DND-41 (cell line): ENCODE measurements at regions not wholly inside any gene's neighbourhood (a gene's known extent, or its start where the extent isn't known, plus 50 kb on each side); places are given as distances from the start of the nearest gene placed in this dataset.

ENCODE experiments used
- ATAC-seq: fragments of 200-7000 bp; cut with Tn5 transposase; 3 replicates; pipeline ENCODE4 v1.9.1; 2021; ENCODE audit warnings: low read depth; ENCODE audit not compliant: insufficient read depth
- DNase-seq: peaks from one replicate; pipeline ENCODE4 v3.0.0-alpha.2; 2020
- H2AFZ ChIP-seq: 2 replicates; pipeline ENCODE4 v1.6.0; 2012; ENCODE audit warnings: low read depth, low read length
- H3K27ac ChIP-seq: 2 replicates; pipeline ENCODE4 v1.5.1; 2012; ENCODE audit warnings: low read length, inconsistent platforms
- H3K27me3 ChIP-seq: fragments of 200-600 bp; sonication (generic); 2 replicates; pipeline ENCODE4 v1.6.0; 2012; ENCODE audit warnings: low read length, mild to moderate bottlenecking, inconsistent platforms; ENCODE audit not compliant: insufficient read depth, poor library complexity
- H3K36me3 ChIP-seq: 2 replicates; pipeline ENCODE4 v1.5.1; 2012; ENCODE audit warnings: low read length, inconsistent platforms; ENCODE audit not compliant: insufficient read depth
- H3K4me1 ChIP-seq: 2 replicates; pipeline ENCODE4 v1.5.1; 2012; ENCODE audit warnings: mild to moderate bottlenecking, low read length; ENCODE audit not compliant: insufficient read depth
- H3K4me2 ChIP-seq: 2 replicates; pipeline ENCODE4 v1.6.0; 2012; ENCODE audit warnings: mild to moderate bottlenecking, moderate library complexity, low read length, inconsistent platforms; ENCODE audit not compliant: insufficient read depth
- H3K4me3 ChIP-seq, 2 experiments: fragments of 200-600 bp in 1 of 2; shearing (Covaris generic) in 1 of 2; 2 replicates each; pipeline ENCODE4 v1.5.1; 2012 to 2016; ENCODE audit warnings: inconsistent platforms in 2 of 2, low read length in 2 of 2, mild to moderate bottlenecking in 2 of 2, low read depth in 1 of 2, moderate library complexity in 1 of 2
- H3K79me2 ChIP-seq: 2 replicates; pipeline ENCODE4 v1.6.0; 2012; ENCODE audit warnings: low read length, inconsistent platforms; ENCODE audit not compliant: insufficient read depth
- H3K9ac ChIP-seq: 2 replicates; pipeline ENCODE4 v1.6.0; 2012; ENCODE audit warnings: low read depth, mild to moderate bottlenecking, inconsistent platforms, low read length, moderate library complexity
- H3K9me3 ChIP-seq: 2 replicates; pipeline ENCODE4 v1.5.1; 2012; ENCODE audit warnings: low read length, moderate library complexity, mild to moderate bottlenecking, inconsistent platforms; ENCODE audit not compliant: insufficient read depth, severe bottlenecking
- H4K20me1 ChIP-seq: 2 replicates; pipeline ENCODE4 v1.6.0; 2012; ENCODE audit warnings: low read length; ENCODE audit not compliant: insufficient read depth
- EZH2 ChIP-seq: IDR thresholded peaks from 3 replicates; pipeline ENCODE4 v1.6.1; 2012; ENCODE audit warnings: borderline replicate concordance, low read depth, mild to moderate bottlenecking, moderate library complexity, low read length, inconsistent platforms; ENCODE audit not compliant: severe bottlenecking
- TF ChIP-seq, protein P1 (sequence below): IDR thresholded peaks from 2 replicates; pipeline ENCODE4 v1.5.1; 2012; ENCODE audit warnings: borderline replicate concordance, low read length, moderate library complexity, mild to moderate bottlenecking; ENCODE audit not compliant: poor library complexity, severe bottlenecking; ENCODE audit errors: extremely low read depth

DNA sequence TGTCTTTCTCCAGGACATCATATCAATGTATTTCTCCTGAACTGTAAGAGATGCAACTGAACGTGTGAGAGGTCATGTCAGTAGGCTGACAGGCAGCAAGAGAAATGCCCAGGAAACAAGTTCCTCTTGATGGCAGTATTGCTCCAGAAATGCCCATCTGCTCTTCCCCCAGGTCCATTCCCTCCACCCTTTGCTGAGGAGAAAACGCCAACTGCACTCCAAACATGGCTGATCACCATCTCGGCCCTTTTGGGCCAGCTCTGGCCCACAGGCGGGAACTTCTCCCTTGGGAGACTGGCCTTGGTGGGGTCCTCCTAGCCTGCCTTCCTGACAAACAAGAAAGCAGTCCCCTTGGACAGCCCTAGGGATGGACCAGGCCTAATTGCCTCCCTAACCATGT lies 276.5 kb upstream of the AGTR2 start:
- no peaks in the 10 kb centered on the region for H3K27me3 ChIP-seq

DNA sequence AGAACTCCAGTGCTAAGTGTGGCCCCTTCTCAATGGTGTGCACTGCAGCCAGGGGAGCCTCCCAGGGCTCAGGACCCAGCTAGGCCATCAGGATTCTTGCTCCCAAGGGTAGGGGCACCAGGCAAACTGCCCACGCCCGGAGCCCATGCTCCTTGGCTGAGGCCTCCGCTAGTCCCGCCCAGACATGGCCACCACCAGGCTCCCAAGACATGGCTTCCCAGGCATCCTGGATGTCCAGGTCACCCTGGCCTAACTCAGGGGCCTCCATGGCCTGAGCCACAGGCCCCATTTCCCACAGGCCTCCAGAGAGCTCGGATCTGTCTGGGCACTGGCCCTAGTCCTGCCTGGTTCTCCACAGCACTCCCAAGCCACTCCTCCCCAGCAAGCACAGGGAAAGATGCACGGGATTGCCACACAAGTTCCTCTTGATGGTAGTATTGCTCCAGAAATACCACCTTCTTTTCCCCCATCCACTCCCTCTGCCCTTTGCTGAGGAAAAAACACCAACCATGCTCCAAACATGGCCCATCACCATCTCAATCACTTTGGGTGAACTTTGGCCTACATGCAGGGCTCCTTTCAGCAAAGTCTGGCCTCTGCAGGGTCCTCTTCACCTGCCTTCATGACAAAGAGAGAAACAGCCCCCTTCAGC lies 274.7 kb upstream of the AGTR2 start:
- TF ChIP-seq, protein P1, sequence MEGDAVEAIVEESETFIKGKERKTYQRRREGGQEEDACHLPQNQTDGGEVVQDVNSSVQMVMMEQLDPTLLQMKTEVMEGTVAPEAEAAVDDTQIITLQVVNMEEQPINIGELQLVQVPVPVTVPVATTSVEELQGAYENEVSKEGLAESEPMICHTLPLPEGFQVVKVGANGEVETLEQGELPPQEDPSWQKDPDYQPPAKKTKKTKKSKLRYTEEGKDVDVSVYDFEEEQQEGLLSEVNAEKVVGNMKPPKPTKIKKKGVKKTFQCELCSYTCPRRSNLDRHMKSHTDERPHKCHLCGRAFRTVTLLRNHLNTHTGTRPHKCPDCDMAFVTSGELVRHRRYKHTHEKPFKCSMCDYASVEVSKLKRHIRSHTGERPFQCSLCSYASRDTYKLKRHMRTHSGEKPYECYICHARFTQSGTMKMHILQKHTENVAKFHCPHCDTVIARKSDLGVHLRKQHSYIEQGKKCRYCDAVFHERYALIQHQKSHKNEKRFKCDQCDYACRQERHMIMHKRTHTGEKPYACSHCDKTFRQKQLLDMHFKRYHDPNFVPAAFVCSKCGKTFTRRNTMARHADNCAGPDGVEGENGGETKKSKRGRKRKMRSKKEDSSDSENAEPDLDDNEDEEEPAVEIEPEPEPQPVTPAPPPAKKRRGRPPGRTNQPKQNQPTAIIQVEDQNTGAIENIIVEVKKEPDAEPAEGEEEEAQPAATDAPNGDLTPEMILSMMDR: no peak
- TF ChIP-seq EZH2: no peak
- Histone ChIP-seq H3K36me3 (no peaks in the 10 kb centered on the region), H3K27me3 (no peaks in the 10 kb centered on the region), H4K20me1 (no peaks in the 10 kb centered on the region), H3K4me3 (no peak overlapping the region), H3K27ac (no peak overlapping the region), H3K9me3 (peaks cover 2% of the 10 kb centered on the region), H3K4me1 (no peaks in the 10 kb centered on the region), H3K79me2 (no peaks in the 10 kb centered on the region), H3K4me2 (no peak overlapping the region), H2AFZ (no peak overlapping the region), H3K9ac (no peak overlapping the region)
- no peak for ATAC-seq
- DNase-seq: no peak

More for the DNA sequence above, 276.5 kb upstream of the AGTR2 start:
- Histone ChIP-seq H2AFZ (no peak overlapping the region), H4K20me1 (no peaks in the 10 kb centered on the region), H3K4me1 (no peaks in the 10 kb centered on the region), H3K36me3 (no peaks in the 10 kb centered on the region), H3K79me2 (no peaks in the 10 kb centered on the region), H3K9ac (no peak overlapping the region), H3K27ac (no peak overlapping the region), H3K4me3 (no peak overlapping the region), H3K4me2 (no peak overlapping the region), H3K9me3 (peaks cover 6% of the 10 kb centered on the region)
- no peak for ATAC-seq
- DNase-seq: no peak
- no peak for TF ChIP-seq EZH2
- TF ChIP-seq, protein P1: no peak

DNA sequence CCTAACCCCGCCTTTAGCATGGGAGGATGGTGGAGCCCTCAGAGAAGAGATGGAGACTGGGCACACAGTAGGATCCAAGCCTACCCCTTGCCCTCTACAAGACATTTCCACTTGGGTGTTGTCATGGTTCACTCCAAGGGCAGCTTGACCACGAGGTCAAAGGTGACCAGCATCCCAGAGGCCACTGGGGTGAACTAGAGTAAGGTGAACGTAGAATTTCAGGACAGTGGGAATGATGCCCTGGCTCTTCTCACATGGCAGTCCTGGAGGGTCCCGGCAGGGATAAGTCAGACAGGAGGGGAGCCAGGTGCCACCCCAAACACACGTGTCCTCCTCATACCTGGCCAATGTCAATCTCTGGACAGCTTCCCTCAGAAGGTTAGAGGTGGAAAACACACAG lies 274.2 kb upstream of the AGTR2 start:
- Histone ChIP-seq H3K27me3 (no peaks in the 10 kb centered on the region), H3K4me3 (no peak overlapping the region), H3K4me1 (no peaks in the 10 kb centered on the region), H3K9me3 (peaks cover 2% of the 10 kb centered on the region), H2AFZ (no peak overlapping the region), H3K79me2 (no peaks in the 10 kb centered on the region), H3K9ac (no peak overlapping the region), H3K36me3 (no peaks in the 10 kb centered on the region), H3K27ac (no peak overlapping the region), H4K20me1 (no peaks in the 10 kb centered on the region), H3K4me2 (no peak overlapping the region)
- ATAC-seq (no peak), DNase-seq (no peak)
- no peak for TF ChIP-seq EZH2
- TF ChIP-seq, protein P1: no peak
